ENCODE measurements at regions not wholly inside any gene's neighbourhood (a gene's known extent, or its start where the extent isn't known, plus 50 kb on each side); places are given as distances from the start of the nearest gene placed in this dataset.

DNA sequence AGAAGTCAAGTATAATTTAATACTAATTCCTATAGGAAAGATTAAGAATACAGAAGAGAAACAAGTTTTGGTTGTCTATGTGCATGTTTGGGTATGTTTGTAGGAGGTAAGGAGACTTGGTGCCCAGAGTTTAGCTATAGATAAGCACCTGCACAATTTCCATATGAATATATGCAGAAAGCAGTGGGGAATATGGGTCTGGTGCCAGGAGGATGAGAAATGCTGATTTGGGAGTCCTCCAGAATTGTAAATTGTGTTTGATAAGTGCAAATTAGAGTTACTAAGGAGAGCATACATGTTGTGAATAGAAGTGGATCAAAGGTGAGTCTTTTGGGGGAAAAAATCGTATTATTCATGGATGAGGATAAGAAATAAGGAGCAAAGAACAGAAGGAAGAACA is 653.1 kb downstream of the EFNA5 start:
- no peak for TF ChIP-seq EZH2 (IDR thresholded peaks at IDR 0.05; ENCODE audit: borderline replicate concordance, insufficient read depth, low read depth, low read length, poor library complexity, severe bottlenecking)
- TF ChIP-seq, protein P1, sequence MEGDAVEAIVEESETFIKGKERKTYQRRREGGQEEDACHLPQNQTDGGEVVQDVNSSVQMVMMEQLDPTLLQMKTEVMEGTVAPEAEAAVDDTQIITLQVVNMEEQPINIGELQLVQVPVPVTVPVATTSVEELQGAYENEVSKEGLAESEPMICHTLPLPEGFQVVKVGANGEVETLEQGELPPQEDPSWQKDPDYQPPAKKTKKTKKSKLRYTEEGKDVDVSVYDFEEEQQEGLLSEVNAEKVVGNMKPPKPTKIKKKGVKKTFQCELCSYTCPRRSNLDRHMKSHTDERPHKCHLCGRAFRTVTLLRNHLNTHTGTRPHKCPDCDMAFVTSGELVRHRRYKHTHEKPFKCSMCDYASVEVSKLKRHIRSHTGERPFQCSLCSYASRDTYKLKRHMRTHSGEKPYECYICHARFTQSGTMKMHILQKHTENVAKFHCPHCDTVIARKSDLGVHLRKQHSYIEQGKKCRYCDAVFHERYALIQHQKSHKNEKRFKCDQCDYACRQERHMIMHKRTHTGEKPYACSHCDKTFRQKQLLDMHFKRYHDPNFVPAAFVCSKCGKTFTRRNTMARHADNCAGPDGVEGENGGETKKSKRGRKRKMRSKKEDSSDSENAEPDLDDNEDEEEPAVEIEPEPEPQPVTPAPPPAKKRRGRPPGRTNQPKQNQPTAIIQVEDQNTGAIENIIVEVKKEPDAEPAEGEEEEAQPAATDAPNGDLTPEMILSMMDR (IDR thresholded peaks at IDR 0.05): no peak
